ENCODE measurements at regions not wholly inside any gene's neighbourhood (a gene's known extent, or its start where the extent isn't known, plus 50 kb on each side); places are given as distances from the start of the nearest gene placed in this dataset.
"Not testable (repeated sequence)": the region's sequence is repeated elsewhere in the genome, so short reads cannot be mapped to it uniquely, and the experiment has no call there.

DNA sequence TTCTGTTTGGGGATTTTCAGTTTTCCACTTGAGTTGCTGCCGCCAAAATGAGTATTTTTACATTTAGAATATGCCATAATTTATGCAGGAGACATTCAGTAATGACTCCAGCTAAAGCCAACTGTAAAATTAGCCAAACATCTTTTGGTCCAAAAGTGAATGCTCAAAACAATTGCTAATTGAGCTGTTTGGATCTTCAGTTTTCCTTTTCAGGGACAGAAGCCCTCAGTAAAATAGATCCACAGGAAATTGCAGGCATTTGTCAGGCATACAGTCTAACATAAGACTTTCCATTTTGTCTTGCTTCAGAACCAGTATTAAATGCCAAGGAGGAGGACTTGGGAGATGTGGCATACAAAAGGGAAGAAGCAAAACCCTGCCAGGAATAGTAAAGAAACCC lies 524.8 kb upstream of the API5 start:
- no peak for DNase-seq (ENCODE audit: low spot score in 2 of 2)
- Histone ChIP-seq H3K4me3 (no peak overlapping the region), H3K9me3 (no peaks in the 10 kb centered on the region), H3K27ac (no peak overlapping the region), H3K36me3 (no peaks in the 10 kb centered on the region), H3K4me1 (no peaks in the 10 kb centered on the region), H3K27me3 (no peaks in the 10 kb centered on the region)
- no peak for TF ChIP-seq EP300 (IDR thresholded peaks at IDR 0.05)
- no peak for TF ChIP-seq POLR2AphosphoS5 (IDR thresholded peaks at IDR 0.05)
- WGBS, result 42% methylated on average over 1 of the region's 1 CpG

DNA sequence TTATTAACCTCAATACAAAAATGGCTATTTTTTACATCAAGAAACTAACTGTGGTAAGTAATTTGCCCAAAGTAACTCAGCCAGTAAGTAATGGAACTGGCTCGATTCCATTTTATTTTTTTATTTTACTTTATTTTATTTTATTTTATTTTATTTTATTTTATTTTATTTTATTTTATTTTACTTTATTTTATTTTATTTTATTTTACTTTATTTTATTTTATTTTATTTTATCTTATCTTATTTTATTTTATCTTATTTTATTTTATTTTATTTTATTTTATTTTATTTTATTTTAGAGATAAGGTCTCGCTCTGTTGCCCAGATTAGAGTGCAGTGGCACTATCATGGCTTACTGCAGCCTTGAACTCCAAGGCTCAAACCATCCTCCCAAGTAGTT lies 516.3 kb upstream of the API5 start:
- H3K36me3 ChIP-seq; H3K4me3 ChIP-seq; H3K27ac ChIP-seq; DNase-seq (ENCODE audit: low spot score in 2 of 2); H3K9me3 ChIP-seq; H3K27me3 ChIP-seq; H3K4me1 ChIP-seq: not testable (repeated sequence)
- 100% methylated on average over 2 of the region's 2 CpGs for WGBS

DNA sequence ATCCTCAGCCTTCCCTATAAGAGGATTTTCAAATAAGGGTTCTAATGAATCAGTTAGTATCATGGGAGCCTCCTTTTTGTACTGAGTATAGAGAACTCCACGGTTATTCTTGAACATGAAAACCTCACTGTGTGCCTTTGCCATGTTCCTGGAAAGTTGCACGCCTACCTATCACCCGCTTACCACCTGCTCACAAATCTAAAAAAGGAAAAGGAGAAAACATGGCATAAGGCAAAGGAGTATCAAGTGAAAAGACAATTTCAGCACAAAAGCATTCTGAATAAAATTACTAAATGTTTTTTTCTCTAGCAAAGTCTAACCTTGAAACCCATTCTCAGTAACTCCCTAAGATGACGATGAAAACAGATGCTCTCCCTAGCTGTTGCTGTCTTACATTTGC lies 511.8 kb upstream of the API5 start:
- Histone ChIP-seq H3K27ac (no peak overlapping the region), H3K4me1 (no peaks in the 10 kb centered on the region), H3K27me3 (no peaks in the 10 kb centered on the region), H3K36me3 (no peaks in the 10 kb centered on the region), H3K9me3 (no peaks in the 10 kb centered on the region), H3K4me3 (no peak overlapping the region)
- TF ChIP-seq POLR2AphosphoS5 (IDR thresholded peaks at IDR 0.05) (no peak), POLR2A (IDR thresholded peaks at IDR 0.05) (no peak), EP300 (IDR thresholded peaks at IDR 0.05) (no peak)
- TF ChIP-seq, protein P1, sequence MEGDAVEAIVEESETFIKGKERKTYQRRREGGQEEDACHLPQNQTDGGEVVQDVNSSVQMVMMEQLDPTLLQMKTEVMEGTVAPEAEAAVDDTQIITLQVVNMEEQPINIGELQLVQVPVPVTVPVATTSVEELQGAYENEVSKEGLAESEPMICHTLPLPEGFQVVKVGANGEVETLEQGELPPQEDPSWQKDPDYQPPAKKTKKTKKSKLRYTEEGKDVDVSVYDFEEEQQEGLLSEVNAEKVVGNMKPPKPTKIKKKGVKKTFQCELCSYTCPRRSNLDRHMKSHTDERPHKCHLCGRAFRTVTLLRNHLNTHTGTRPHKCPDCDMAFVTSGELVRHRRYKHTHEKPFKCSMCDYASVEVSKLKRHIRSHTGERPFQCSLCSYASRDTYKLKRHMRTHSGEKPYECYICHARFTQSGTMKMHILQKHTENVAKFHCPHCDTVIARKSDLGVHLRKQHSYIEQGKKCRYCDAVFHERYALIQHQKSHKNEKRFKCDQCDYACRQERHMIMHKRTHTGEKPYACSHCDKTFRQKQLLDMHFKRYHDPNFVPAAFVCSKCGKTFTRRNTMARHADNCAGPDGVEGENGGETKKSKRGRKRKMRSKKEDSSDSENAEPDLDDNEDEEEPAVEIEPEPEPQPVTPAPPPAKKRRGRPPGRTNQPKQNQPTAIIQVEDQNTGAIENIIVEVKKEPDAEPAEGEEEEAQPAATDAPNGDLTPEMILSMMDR (IDR thresholded peaks at IDR 0.05), result no peak
- DNase-seq (ENCODE audit: low spot score in 2 of 2), result no peak
- WGBS, result 92% methylated on average over 4 of the region's 4 CpGs

DNA sequence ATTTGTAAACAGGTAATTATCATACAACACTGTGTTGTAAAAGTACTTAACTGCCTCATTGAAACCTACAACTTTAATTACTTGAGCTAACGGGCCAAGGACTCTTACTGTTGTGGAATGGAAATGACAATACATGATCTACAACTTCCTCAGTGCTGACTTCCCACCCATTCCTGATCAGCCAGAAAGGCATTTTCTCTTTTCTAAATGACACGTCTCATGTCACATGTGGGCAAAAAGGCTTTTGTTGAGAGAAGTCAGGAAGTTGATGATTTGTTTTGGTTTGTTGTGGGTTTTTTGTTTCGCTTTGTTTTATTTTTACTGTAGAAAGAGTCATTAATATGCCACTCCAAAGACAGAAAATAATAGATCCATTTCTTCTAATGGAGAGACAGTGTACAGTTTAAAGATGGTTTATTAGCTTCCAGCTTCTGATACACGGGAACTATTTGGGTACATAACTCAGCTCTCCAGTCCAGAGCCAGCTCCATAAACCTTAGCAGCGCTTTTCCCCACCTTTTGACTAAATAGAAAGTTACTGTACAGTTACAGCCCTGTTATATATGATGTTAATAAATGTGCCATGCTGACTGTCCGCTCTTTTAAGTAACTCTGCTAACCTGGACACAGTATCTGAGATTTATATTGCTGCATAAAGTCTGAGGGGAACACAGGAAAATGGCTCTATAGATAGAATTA lies 509.4 kb upstream of the API5 start:
- no peak overlapping the region for H3K27ac ChIP-seq
- TF ChIP-seq POLR2AphosphoS5 (IDR thresholded peaks at IDR 0.05) (no peak), EP300 (IDR thresholded peaks at IDR 0.05) (no peak)
- TF ChIP-seq, protein P1 (IDR thresholded peaks at IDR 0.05), result no peak
- WGBS, result 37% methylated on average over 6 of the region's 6 CpGs
- no peaks in the 10 kb centered on the region for H3K9me3 ChIP-seq
- no peak for DNase-seq (ENCODE audit: low spot score in 2 of 2)
- no peaks in the 10 kb centered on the region for H3K27me3 ChIP-seq
- no peak overlapping the region for H3K4me3 ChIP-seq
- no peaks in the 10 kb centered on the region for H3K36me3 ChIP-seq
- no peaks in the 10 kb centered on the region for H3K4me1 ChIP-seq

DNA sequence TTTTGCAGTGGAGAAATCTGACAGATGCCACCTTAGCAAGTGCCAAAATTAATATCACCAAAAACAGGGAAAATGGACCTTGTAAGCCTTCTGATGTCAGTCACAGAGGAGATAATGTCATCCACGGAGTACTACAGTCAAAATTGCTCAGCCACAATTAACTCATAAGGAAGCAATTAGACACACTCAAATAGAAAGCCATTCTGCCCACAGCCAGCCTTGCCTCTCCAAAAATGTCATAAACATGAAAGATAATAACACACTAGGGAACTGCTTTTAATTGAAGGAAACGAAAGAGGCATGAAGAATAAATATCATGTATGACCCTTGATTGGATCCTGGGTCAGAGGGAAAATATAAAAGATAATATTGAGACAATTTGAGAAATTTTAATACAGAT lies 505.6 kb upstream of the API5 start:
- no peak overlapping the region for H3K27ac ChIP-seq
- no peak for DNase-seq (ENCODE audit: low spot score in 2 of 2)
- no peaks in the 10 kb centered on the region for H3K4me1 ChIP-seq
- no peaks in the 10 kb centered on the region for H3K36me3 ChIP-seq
- TF ChIP-seq, protein P1 (IDR thresholded peaks at IDR 0.05), result no peak
- no peak for TF ChIP-seq POLR2A (IDR thresholded peaks at IDR 0.05)
- TF ChIP-seq EP300 (IDR thresholded peaks at IDR 0.05), result no peak
- TF ChIP-seq POLR2AphosphoS5 (IDR thresholded peaks at IDR 0.05), result no peak
- no peaks in the 10 kb centered on the region for H3K27me3 ChIP-seq
- WGBS, result 33% methylated on average over 2 of the region's 2 CpGs
- H3K4me3 ChIP-seq, result no peak overlapping the region
- H3K9me3 ChIP-seq, result no peaks in the 10 kb centered on the region

DNA sequence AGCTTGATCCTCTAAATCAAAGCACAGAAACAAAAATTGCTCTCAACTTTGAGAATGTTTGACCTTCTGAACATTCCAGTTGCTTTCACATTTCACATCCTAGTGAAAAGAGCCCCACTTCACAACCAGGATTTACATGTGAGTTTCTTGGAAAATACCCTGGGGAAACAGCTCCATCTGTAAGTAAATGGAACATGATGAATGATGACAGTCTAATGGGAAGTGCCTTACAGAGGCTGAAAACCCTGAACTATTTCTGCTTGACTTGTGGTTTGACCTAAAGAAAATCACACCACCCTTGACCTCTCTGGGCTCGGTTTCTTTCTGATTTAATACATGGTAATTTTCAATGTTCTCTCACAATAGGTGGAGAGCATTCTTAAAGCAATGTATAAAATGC lies 499.4 kb upstream of the API5 start:
- 50% methylated on average over 1 of the region's 1 CpG for WGBS

More for the DNA sequence above, 499.4 kb upstream of the API5 start:
- TF ChIP-seq POLR2AphosphoS5 (IDR thresholded peaks at IDR 0.05), result no peak
- TF ChIP-seq EP300 (IDR thresholded peaks at IDR 0.05), result no peak
- TF ChIP-seq, protein P1 (IDR thresholded peaks at IDR 0.05), result no peak
- no peak for TF ChIP-seq POLR2A (IDR thresholded peaks at IDR 0.05)
- Histone ChIP-seq H3K4me1 (no peaks in the 10 kb centered on the region), H3K27me3 (no peaks in the 10 kb centered on the region), H3K27ac (no peak overlapping the region), H3K9me3 (no peaks in the 10 kb centered on the region), H3K36me3 (no peaks in the 10 kb centered on the region), H3K4me3 (no peak overlapping the region)
- no peak for DNase-seq (ENCODE audit: low spot score in 2 of 2)

All from suprapubic skin (tissue), 4 donors.